GM21619 (cell line): ENCODE measurements at regions not wholly inside any gene's neighbourhood (a gene's known extent, or its start where the extent isn't known, plus 50 kb on each side); places are given as distances from the start of the nearest gene placed in this dataset.

ENCODE experiments used
- ATAC-seq: cut with Tn5 transposase; IDR thresholded peaks from one replicate; pipeline ENCODE4 v1.9.1; 2021; ENCODE audit not compliant: unreplicated experiment

- no peak for ATAC-seq
Measured at GRCh38 chr1:189644970-189645369, 832.7 kb downstream of the BRINP3 start.

GRCh38 chr1:189646066-189646465 is 831.6 kb downstream of the BRINP3 start:
- no peak for ATAC-seq

- ATAC-seq: no peak
Measured at GRCh38 chr1:189654906-189655305, 822.8 kb downstream of the BRINP3 start.

GRCh38 chr1:189656628-189657530 is 820.8 kb downstream of the BRINP3 start:
- no peak for ATAC-seq

GRCh38 chr1:189657715-189658114 is 819.9 kb downstream of the BRINP3 start:
- no peak for ATAC-seq

- no peak for ATAC-seq
Measured at GRCh38 chr1:189658381-189658780, 819.3 kb downstream of the BRINP3 start.

- no peak for ATAC-seq
Measured at GRCh38 chr1:189659731-189660130, 817.9 kb downstream of the BRINP3 start.

- ATAC-seq: no peak
Measured at GRCh38 chr1:189662190-189662589, 815.5 kb downstream of the BRINP3 start.

GRCh38 chr1:189669846-189670245 is 807.8 kb downstream of the BRINP3 start:
- no peak for ATAC-seq

GRCh38 chr1:189673217-189673616 is 804.4 kb downstream of the BRINP3 start:
- no peak for ATAC-seq

- no peak for ATAC-seq
Measured at GRCh38 chr1:189675712-189676244, 801.9 kb downstream of the BRINP3 start.

GRCh38 chr1:189678779-189679178 is 798.9 kb downstream of the BRINP3 start:
- no peak for ATAC-seq

- peak; percentile 68 for ATAC-seq
Measured at GRCh38 chr1:189681252-189681919, 796.3 kb downstream of the BRINP3 start.

GRCh38 chr1:189682591-189682990 is 795.1 kb downstream of the BRINP3 start:
- no peak for ATAC-seq

- no peak for ATAC-seq
Measured at GRCh38 chr1:189686288-189686687, 791.4 kb downstream of the BRINP3 start.

GRCh38 chr1:189693140-189693539 is 784.5 kb downstream of the BRINP3 start:
- no peak for ATAC-seq

GRCh38 chr1:189696297-189696696 is 781.4 kb downstream of the BRINP3 start:
- no peak for ATAC-seq

GRCh38 chr1:189697113-189697512 is 780.6 kb downstream of the BRINP3 start:
- no peak for ATAC-seq

GRCh38 chr1:189701606-189702005 is 776.1 kb downstream of the BRINP3 start:
- no peak for ATAC-seq

- ATAC-seq: no peak
Measured at GRCh38 chr1:189706594-189706993, 771.1 kb downstream of the BRINP3 start.

- no peak for ATAC-seq
Measured at GRCh38 chr1:189708674-189709073, 769.0 kb downstream of the BRINP3 start.
